Naive thymus-derived CD8-positive, alpha-beta T cell (primary cell): ENCODE measurements at regions not wholly inside any gene's neighbourhood (a gene's known extent, or its start where the extent isn't known, plus 50 kb on each side); places are given as distances from the start of the nearest gene placed in this dataset.

ENCODE experiments used
- ATAC-seq, 2 donors: fragments of 150-1000 bp; cut with Tn5 transposase in 1 of 2; sonication (Bioruptor Pico), chemical (Tn5 transposase) in 1 of 2; 1 replicate in 1 of 2; 2 replicates in 1 of 2; pipeline ENCODE4 v1.10.0; 2021; ENCODE audit warnings: mild to moderate bottlenecking in 2 of 2, moderate library complexity in 2 of 2
- POLR2A ChIA-PET: fragments of 350-600 bp; sonication (Branson Sonifier 250); formaldehyde crosslinking; loops from one replicate; lab custom pipeline; 2021; ENCODE audit warnings: antibody characterized with exemption; lab: Charles Lee
- DNase-seq, 10 donors: peaks; one replicate each; pipeline versions ENCODE4 v3.0.0 to v3.0.0-alpha.2; 2020 to 2022
- H3K27ac Mint-ChIP-seq, 10 donors: one replicate each; pipeline ENCODE4 v1.8.0; 2020 to 2022; ENCODE audit warnings: mild to moderate bottlenecking in 10 of 10, mixed read lengths in 10 of 10, moderate library complexity in 4 of 10, inconsistent platforms in 1 of 10
- H3K27me3 Mint-ChIP-seq, 5 donors: one replicate each; pipeline ENCODE4 v1.8.0; 2021 to 2022; ENCODE audit warnings: mixed read lengths in 5 of 5
- H3K36me3 Mint-ChIP-seq, 3 donors: one replicate each; pipeline ENCODE4 v1.8.0; 2020 to 2022; ENCODE audit warnings: mixed read lengths in 3 of 3, mild to moderate bottlenecking in 2 of 3, inconsistent platforms in 1 of 3
- H3K4me1 Mint-ChIP-seq, 4 donors: one replicate each; pipeline ENCODE4 v1.8.0; 2021 to 2022; ENCODE audit warnings: mixed read lengths in 4 of 4
- H3K4me3 Mint-ChIP-seq, 10 donors: one replicate each; pipeline ENCODE4 v1.8.0; 2020 to 2022; ENCODE audit warnings: mild to moderate bottlenecking in 10 of 10, mixed read lengths in 10 of 10, moderate library complexity in 6 of 10, inconsistent platforms in 1 of 10
- H3K9me3 Mint-ChIP-seq, 9 donors: one replicate each; pipeline ENCODE4 v1.8.0; 2020 to 2022; ENCODE audit warnings: mixed read lengths in 9 of 9, mild to moderate bottlenecking in 3 of 9, inconsistent platforms in 1 of 9, moderate library complexity in 1 of 9

- H3K4me1 Mint-ChIP-seq: peaks cover 1 to 7% (median 4%) of the 10 kb centered on the region in 4 donors
Measured at GRCh38 chr9:85423422-85423821, 318.3 kb downstream of the AGTPBP1 start.

DNA sequence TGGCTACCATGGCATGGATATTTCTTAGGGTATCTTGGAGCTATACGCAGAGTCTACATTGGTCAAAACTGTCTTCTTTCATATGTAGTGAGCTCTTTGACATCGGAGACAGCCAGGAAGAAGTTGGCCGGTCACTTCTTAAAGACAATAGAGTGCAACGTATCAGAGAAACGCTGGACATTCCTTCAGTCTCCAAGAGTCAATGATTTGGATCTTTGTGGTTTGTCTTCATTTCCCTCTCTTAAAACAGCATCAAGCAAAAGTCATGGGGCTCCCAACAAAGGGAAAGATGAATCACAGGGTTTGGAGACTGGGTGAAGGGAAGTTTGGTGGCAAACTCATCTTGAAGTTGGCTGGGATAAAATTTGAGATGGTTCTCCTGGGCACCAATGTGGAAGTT is 320.1 kb downstream of the AGTPBP1 start:
- H3K36me3 Mint-ChIP-seq: no peaks in the 10 kb centered on the region
- H3K27ac Mint-ChIP-seq: no peak overlapping the region
- H3K9me3 Mint-ChIP-seq: peaks cover 0 to 9% (median 0%) of the 10 kb centered on the region in 9 donors
- peaks cover 1 to 18% (median 11%) of the 10 kb centered on the region in 5 donors for H3K27me3 Mint-ChIP-seq
- ATAC-seq: no peak
- POLR2A ChIA-PET: no interaction called here
- DNase-seq: no peak
- H3K4me3 Mint-ChIP-seq: no peak overlapping the region
- peaks cover 1 to 7% (median 4%) of the 10 kb centered on the region in 4 donors for H3K4me1 Mint-ChIP-seq

More at GRCh38 chr9:85423422-85423821, 318.3 kb downstream of the AGTPBP1 start:
- Mint-ChIP-seq H3K27ac (no peak overlapping the region), H3K27me3 (peaks cover 11 to 35% (median 21%) of the 10 kb centered on the region in 5 donors), H3K36me3 (no peaks in the 10 kb centered on the region), H3K4me3 (no peak overlapping the region), H3K9me3 (peaks cover 0 to 9% (median 0%) of the 10 kb centered on the region in 9 donors)
- POLR2A ChIA-PET: no interaction called here
- DNase-seq (no peak), ATAC-seq (no peak)

DNA sequence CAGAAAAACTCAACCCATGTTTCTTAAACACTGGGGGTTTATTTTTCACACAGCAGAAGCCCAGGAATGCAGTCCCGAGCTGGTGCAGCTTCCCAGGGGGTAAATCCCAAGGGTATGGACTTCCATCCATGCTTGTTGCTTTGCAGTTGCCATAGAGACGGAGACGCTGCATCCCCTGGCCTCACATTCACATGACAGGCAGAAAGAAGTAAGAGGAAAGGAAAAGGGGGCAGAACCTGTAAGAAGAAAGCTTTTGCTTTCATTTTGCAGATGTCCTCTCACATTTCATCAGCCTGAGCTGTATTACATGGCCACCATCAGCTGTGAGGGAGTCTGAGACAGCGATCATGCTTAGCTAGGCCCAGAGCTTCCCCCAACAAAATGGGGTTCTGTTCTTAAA is 321.0 kb downstream of the AGTPBP1 start:
- Mint-ChIP-seq H3K27me3 (peaks cover 1 to 12% (median 7%) of the 10 kb centered on the region in 5 donors), H3K4me3 (no peak overlapping the region), H3K9me3 (peaks cover 0 to 9% (median 0%) of the 10 kb centered on the region in 9 donors), H3K36me3 (no peaks in the 10 kb centered on the region), H3K4me1 (peaks cover 1 to 7% (median 4%) of the 10 kb centered on the region in 4 donors), H3K27ac (peak overlapping the region in 1 of 10 donors; percentile 7)
- ATAC-seq (no peak), DNase-seq (no peak)
- POLR2A ChIA-PET: no interaction called here

DNA sequence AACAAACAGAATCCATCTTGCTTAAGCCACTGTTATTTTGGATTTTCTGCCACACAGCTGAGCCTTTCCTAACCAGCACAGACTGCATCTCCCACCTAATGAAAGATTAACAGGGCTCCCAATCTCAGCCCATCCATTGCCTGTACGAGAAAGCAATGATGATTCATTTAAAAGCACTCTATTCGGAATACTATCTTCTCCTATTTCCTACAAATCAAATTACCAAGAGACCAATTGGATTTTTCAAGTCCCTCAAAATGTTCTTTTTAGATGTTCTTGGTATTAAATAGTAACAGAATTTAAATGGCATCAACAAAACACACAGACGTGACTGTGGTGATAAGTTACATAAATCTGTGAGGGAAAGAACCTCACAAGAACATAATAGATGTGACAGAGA is 324.1 kb downstream of the AGTPBP1 start:
- POLR2A ChIA-PET: no interaction called here
- no peaks in the 10 kb centered on the region for H3K36me3 Mint-ChIP-seq
- peaks cover 0 to 7% (median 3%) of the 10 kb centered on the region in 4 donors for H3K4me1 Mint-ChIP-seq
- H3K27me3 Mint-ChIP-seq: peaks cover 0 to 6% (median 0%) of the 10 kb centered on the region in 5 donors
- no peaks in the 10 kb centered on the region for H3K9me3 Mint-ChIP-seq
- no peak overlapping the region for H3K4me3 Mint-ChIP-seq
- H3K27ac Mint-ChIP-seq: no peak overlapping the region
- DNase-seq (no peak), ATAC-seq (no peak)

DNA sequence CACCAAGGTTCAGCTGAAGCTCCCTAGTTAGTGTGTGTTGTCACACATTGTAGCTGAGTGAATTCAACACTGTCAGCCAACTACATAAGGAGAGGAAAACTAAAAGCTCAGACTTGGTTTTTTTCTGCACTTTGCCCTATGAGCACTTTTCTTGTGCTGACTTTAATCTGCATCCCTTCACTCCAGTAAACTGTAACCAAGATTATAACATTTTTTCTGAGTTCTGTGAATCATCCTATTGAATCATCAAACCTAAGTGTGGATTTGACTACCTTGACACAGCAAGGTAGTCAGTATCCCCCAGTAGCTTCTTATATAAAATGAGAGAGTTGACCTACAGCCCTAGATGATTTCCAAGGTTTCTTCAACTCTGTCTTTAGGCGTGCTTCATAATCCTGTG is 325.0 kb downstream of the AGTPBP1 start:
- Mint-ChIP-seq H3K4me3 (no peak overlapping the region), H3K27ac (no peak overlapping the region), H3K4me1 (peaks cover 0 to 7% (median 3%) of the 10 kb centered on the region in 4 donors), H3K27me3 (peaks cover 0 to 6% (median 2%) of the 10 kb centered on the region in 5 donors), H3K36me3 (no peaks in the 10 kb centered on the region), H3K9me3 (no peaks in the 10 kb centered on the region)
- no peak for ATAC-seq
- POLR2A ChIA-PET: no interaction called here
- no peak for DNase-seq

- Mint-ChIP-seq H3K4me3 (no peak overlapping the region), H3K36me3 (no peaks in the 10 kb centered on the region), H3K9me3 (no peaks in the 10 kb centered on the region), H3K4me1 (peaks cover 0 to 1% (median 0%) of the 10 kb centered on the region in 4 donors), H3K27me3 (peaks cover 0 to 11% (median 7%) of the 10 kb centered on the region in 5 donors), H3K27ac (no peak overlapping the region)
- DNase-seq: no peak
- POLR2A ChIA-PET: no interaction called here
- ATAC-seq: no peak
Measured at GRCh38 chr9:85414390-85414789, 327.4 kb downstream of the AGTPBP1 start.

DNA sequence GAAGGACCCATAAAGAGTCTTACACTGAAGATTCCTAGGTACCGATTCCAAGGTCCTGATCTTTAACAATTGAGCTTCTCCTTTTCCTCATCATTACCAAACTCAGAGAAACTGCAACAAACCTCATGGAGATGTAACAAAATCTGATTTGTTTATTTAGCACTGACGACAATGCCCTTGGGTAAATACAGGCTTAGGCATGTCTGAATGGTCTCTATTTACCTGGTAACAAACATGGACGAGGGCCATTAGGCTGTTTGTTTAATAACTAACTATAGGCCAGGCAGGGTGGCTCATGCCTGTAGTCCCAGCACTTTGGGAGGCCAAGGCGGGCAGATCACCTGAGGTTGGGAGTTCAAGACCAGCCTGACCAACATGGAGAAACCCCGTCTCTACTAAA is 333.3 kb downstream of the AGTPBP1 start:
- Mint-ChIP-seq H3K36me3 (no peaks in the 10 kb centered on the region), H3K27me3 (peaks cover 6 to 14% (median 6%) of the 10 kb centered on the region in 5 donors), H3K27ac (no peak overlapping the region), H3K4me3 (no peak overlapping the region), H3K4me1 (peaks cover 0 to 2% (median 0%) of the 10 kb centered on the region in 4 donors), H3K9me3 (no peaks in the 10 kb centered on the region)
- no peak for ATAC-seq
- no peak for DNase-seq
- POLR2A ChIA-PET: no interaction called here

DNA sequence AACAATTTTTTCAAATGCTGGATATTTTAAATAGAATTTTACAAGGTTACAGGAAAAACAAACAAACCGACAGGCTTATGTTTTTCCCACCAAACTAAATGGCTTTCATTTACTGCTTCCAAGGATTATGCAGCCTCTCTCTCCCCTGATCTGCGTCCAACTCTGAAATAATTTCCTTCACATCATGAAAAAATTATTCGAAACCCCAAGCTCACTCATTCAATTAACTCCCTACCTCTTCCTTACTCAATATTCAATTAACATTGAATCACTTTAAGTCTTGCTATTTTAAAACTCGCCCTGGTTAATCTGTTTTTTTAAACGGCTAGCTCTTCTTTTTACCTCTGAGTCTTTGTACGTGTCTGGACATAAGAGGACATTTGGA is 336.2 kb downstream of the AGTPBP1 start:
- H3K4me3 Mint-ChIP-seq: no peak overlapping the region
- H3K36me3 Mint-ChIP-seq: no peaks in the 10 kb centered on the region
- ATAC-seq: no peak

DNA sequence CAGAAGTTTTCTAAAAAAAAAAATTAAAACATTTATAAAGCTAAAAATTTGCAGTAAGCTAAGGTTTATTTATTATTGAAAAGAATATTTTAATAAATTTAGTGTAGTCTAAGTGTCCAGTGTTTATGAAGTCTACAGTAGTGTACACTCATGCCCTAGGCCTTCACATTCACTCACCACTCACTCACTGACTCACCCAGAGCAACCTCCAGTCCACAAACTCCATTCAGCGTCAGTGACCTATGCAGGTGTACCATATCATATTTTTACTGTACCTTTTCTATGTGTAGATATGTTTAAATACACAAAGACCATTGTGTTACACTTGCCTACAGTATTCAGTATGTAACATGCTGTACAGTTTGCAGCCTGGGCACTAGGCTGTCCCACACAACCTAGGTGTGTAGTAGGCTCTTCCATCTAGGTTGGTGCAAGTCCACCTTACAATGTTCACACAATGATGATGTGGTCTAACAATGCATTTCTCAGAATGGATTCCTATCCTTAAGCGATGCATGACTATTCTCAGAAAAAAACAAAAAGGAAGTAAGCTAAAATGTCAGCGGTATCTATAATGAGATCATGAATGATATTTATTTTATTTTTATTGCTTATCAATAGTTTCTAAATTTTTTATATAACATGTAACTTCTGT is 336.7 kb downstream of the AGTPBP1 start:
- H3K9me3 Mint-ChIP-seq: no peaks in the 10 kb centered on the region
- peaks cover 3 to 18% (median 12%) of the 10 kb centered on the region in 5 donors for H3K27me3 Mint-ChIP-seq
- no peak overlapping the region for H3K27ac Mint-ChIP-seq
- H3K36me3 Mint-ChIP-seq: no peaks in the 10 kb centered on the region
- DNase-seq (no peak), ATAC-seq (no peak)
- POLR2A ChIA-PET: no interaction called here
- peaks cover 0 to 2% (median 0%) of the 10 kb centered on the region in 4 donors for H3K4me1 Mint-ChIP-seq
- no peak overlapping the region for H3K4me3 Mint-ChIP-seq

More for the DNA sequence above, 336.2 kb downstream of the AGTPBP1 start:
- no peak for DNase-seq
- H3K27ac Mint-ChIP-seq: no peak overlapping the region
- peaks cover 3 to 21% (median 11%) of the 10 kb centered on the region in 5 donors for H3K27me3 Mint-ChIP-seq
- POLR2A ChIA-PET: no interaction called here
- H3K4me1 Mint-ChIP-seq: peaks cover 0 to 2% (median 0%) of the 10 kb centered on the region in 4 donors
- no peaks in the 10 kb centered on the region for H3K9me3 Mint-ChIP-seq

DNA sequence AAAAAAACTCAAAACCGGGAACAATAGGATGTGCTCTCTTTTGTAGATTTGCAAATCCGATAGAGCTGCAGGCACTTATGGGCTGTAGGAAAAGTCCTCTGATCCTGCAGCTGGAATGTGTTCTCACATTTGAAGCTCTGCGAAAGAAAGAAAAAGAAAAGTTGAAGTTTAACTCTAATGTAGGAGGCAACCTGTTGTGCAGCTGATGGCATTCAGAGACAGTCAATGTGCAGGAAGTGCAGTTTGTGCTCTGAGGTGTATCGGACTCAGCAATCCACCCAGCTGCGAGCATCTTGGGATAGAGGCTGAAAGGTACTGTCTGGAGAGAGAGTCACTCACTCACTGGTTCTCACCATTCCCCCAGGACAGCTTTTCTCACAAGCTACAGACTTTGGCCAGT is 339.2 kb downstream of the AGTPBP1 start:
- ATAC-seq (no peak), DNase-seq (no peak)
- Mint-ChIP-seq H3K36me3 (no peaks in the 10 kb centered on the region), H3K4me1 (no peaks in the 10 kb centered on the region), H3K4me3 (no peak overlapping the region), H3K27ac (no peak overlapping the region), H3K27me3 (peaks cover 5 to 18% (median 7%) of the 10 kb centered on the region in 5 donors), H3K9me3 (no peaks in the 10 kb centered on the region)
- POLR2A ChIA-PET: no interaction called here

GRCh38 chr9:85401998-85402397 is 339.8 kb downstream of the AGTPBP1 start:
- no peak overlapping the region for H3K4me3 Mint-ChIP-seq
- DNase-seq: no peak
- H3K4me1 Mint-ChIP-seq: no peaks in the 10 kb centered on the region
- H3K27ac Mint-ChIP-seq: no peak overlapping the region
- H3K36me3 Mint-ChIP-seq: no peaks in the 10 kb centered on the region
- no peak for ATAC-seq
- POLR2A ChIA-PET: no interaction called here
- no peaks in the 10 kb centered on the region for H3K9me3 Mint-ChIP-seq
- H3K27me3 Mint-ChIP-seq: peaks cover 4 to 18% (median 7%) of the 10 kb centered on the region in 5 donors

- H3K27me3 Mint-ChIP-seq: peaks cover 5 to 43% (median 13%) of the 10 kb centered on the region in 5 donors
- H3K36me3 Mint-ChIP-seq: no peaks in the 10 kb centered on the region
- no peak for DNase-seq
- H3K4me3 Mint-ChIP-seq: no peak overlapping the region
- POLR2A ChIA-PET: no interaction called here
- H3K27ac Mint-ChIP-seq: no peak overlapping the region
- ATAC-seq: no peak
- H3K4me1 Mint-ChIP-seq: no peaks in the 10 kb centered on the region
- no peaks in the 10 kb centered on the region for H3K9me3 Mint-ChIP-seq
Measured at GRCh38 chr9:85397005-85397404, 344.7 kb downstream of the AGTPBP1 start.

DNA sequence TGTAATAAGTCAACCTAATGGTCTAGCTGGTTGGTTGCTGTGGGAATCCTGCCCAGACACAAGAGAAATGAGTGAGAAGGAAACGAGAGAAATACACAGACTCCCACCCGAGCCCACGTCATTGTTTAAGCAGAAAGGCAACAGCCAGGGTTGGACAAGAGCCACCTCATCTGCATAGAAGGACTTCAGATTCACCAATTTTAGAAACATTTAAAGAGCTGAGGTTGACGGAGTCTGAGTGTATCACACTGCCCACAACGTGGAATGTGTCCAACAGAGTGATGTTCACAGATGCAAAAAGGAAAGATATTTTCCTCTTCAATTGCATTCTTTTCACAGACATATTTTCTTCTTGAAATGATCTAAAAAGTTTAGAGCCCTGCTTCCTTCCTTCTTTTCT is 349.5 kb downstream of the AGTPBP1 start:
- Mint-ChIP-seq H3K9me3 (no peaks in the 10 kb centered on the region), H3K36me3 (no peaks in the 10 kb centered on the region), H3K4me1 (no peaks in the 10 kb centered on the region), H3K27me3 (peaks cover 3 to 45% (median 5%) of the 10 kb centered on the region in 5 donors), H3K27ac (no peak overlapping the region), H3K4me3 (no peak overlapping the region)
- POLR2A ChIA-PET: no interaction called here
- DNase-seq (no peak), ATAC-seq (no peak)
